HEK293T (cell line): ENCODE measurements at regions not wholly inside any gene's neighbourhood (a gene's known extent, or its start where the extent isn't known, plus 50 kb on each side); places are given as distances from the start of the nearest gene placed in this dataset.

Experiments
- CTCF ChIA-PET: fragments of 350-600 bp; formaldehyde crosslinking; extraction: SDS; loops from one replicate; lab custom pipeline; 2021; ENCODE audit warnings: antibody characterized with exemption, inconsistent platforms; lab: Yijun Ruan, JAX
- POLR2A ChIA-PET: fragments of 350-600 bp; formaldehyde crosslinking; extraction: SDS; loops from one replicate; lab custom pipeline; 2020; ENCODE audit warnings: antibody characterized with exemption, inconsistent platforms; lab: Yijun Ruan, JAX
- DNase-seq: peaks from one replicate; pipeline ENCODE4 v3.0.0; 2012; ENCODE audit warnings: mixed read lengths; ENCODE audit errors: extremely low spot score
- ARNT ChIP-seq: fragments of 450-650 bp; IDR thresholded peaks from 2 replicates; pipeline ENCODE4 v1.6.1; 2017; ENCODE audit warnings: mild to moderate bottlenecking
- BHLHE40 ChIP-seq: fragments of 450-650 bp; IDR thresholded peaks from 2 replicates; pipeline ENCODE4 v1.6.1; 2016; ENCODE audit warnings: mild to moderate bottlenecking, moderate library complexity, borderline replicate concordance
- CTBP1 ChIP-seq: fragments of 450-650 bp; IDR thresholded peaks from 2 replicates; pipeline ENCODE4 v1.6.1; 2016; ENCODE audit warnings: borderline replicate concordance
- ELF4 ChIP-seq: fragments of 450-650 bp; IDR thresholded peaks from 2 replicates; pipeline ENCODE4 v1.6.1; 2017; ENCODE audit warnings: antibody characterized with exemption
- FOXA1 ChIP-seq: fragments of 450-650 bp; IDR thresholded peaks from 2 replicates; pipeline ENCODE4 v1.6.1; 2016; ENCODE audit warnings: mild to moderate bottlenecking
- FOXK2 ChIP-seq: fragments of 450-650 bp; IDR thresholded peaks from 2 replicates; pipeline ENCODE4 v1.6.1; 2016; ENCODE audit warnings: mild to moderate bottlenecking
- FOXM1 ChIP-seq: fragments of 450-650 bp; IDR thresholded peaks from 2 replicates; pipeline ENCODE4 v1.6.1; 2017; ENCODE audit warnings: mild to moderate bottlenecking, borderline replicate concordance
- HDGF ChIP-seq: fragments of 450-650 bp; IDR thresholded peaks from 2 replicates; pipeline ENCODE4 v1.6.1; 2017; ENCODE audit warnings: antibody characterized with exemption, borderline replicate concordance
- L3MBTL2 ChIP-seq: fragments of 450-650 bp; conservative IDR thresholded peaks from 2 replicates; pipeline ENCODE4 v1.6.1; 2016; ENCODE audit warnings: mild to moderate bottlenecking
- LEF1 ChIP-seq: fragments of 450-650 bp; IDR thresholded peaks from 2 replicates; pipeline ENCODE4 v1.6.1; 2017; ENCODE audit warnings: mild to moderate bottlenecking, borderline replicate concordance
- NFRKB ChIP-seq: fragments of 450-650 bp; IDR thresholded peaks from 2 replicates; pipeline ENCODE4 v1.6.1; 2016; ENCODE audit warnings: mild to moderate bottlenecking, moderate library complexity
- PKNOX1 ChIP-seq: fragments of 450-650 bp; IDR thresholded peaks from 2 replicates; pipeline ENCODE4 v1.6.1; 2016
- SP1 ChIP-seq: fragments of 450-650 bp; IDR thresholded peaks from 2 replicates; pipeline ENCODE4 v1.6.1; 2017
- SUZ12 ChIP-seq: fragments of 450-650 bp; IDR thresholded peaks from 2 replicates; pipeline ENCODE4 v1.6.1; 2016; ENCODE audit warnings: mild to moderate bottlenecking
- TARDBP ChIP-seq: fragments of 450-650 bp; IDR thresholded peaks from 2 replicates; pipeline ENCODE4 v1.6.1; 2016
- ZNF384 ChIP-seq: fragments of 450-650 bp; IDR thresholded peaks from 2 replicates; pipeline ENCODE4 v1.6.1; 2016

GRCh38 chr16:62625326-62625725 lies 589.1 kb upstream of the CDH8 start:
- ChIA-PET CTCF (no interaction called here), POLR2A (no interaction called here)
- TF ChIP-seq FOXM1 (no peak), NFRKB (no peak), FOXK2 (no peak), PKNOX1 (no peak), CTBP1 (no peak), L3MBTL2 (no peak), LEF1 (no peak), TARDBP (no peak), ZNF384 (no peak), SUZ12 (no peak), ELF4 (no peak), BHLHE40 (no peak)
- DNase-seq: no peak

GRCh38 chr16:62620275-62620674 lies 584.0 kb upstream of the CDH8 start:
- no peak for DNase-seq
- POLR2A ChIA-PET: no interaction called here
- CTCF ChIA-PET: no interaction called here
- TF ChIP-seq ARNT (no peak), FOXA1 (no peak), SP1 (no peak), BHLHE40 (no peak), FOXK2 (no peak), NFRKB (no peak), SUZ12 (no peak), ZNF384 (no peak), TARDBP (no peak), ELF4 (no peak), LEF1 (no peak), L3MBTL2 (no peak)

- CTCF ChIA-PET: no interaction called here
- no peak for DNase-seq
- no peak for TF ChIP-seq SP1
- no peak for TF ChIP-seq ZNF384
- TF ChIP-seq FOXK2: no peak
- no peak for TF ChIP-seq FOXM1
- TF ChIP-seq HDGF: no peak
- TF ChIP-seq TARDBP: no peak
- POLR2A ChIA-PET: no interaction called here
Observed at GRCh38 chr16:62615526-62615925, 579.3 kb upstream of the CDH8 start.

- POLR2A ChIA-PET: no interaction called here
- CTCF ChIA-PET: no interaction called here
- TF ChIP-seq ELF4: no peak
- TF ChIP-seq LEF1: no peak
- no peak for TF ChIP-seq ARNT
- no peak for TF ChIP-seq TARDBP
- TF ChIP-seq HDGF: no peak
- TF ChIP-seq FOXM1: no peak
- TF ChIP-seq SUZ12: no peak
- TF ChIP-seq CTBP1: no peak
- no peak for TF ChIP-seq ZNF384
- no peak for TF ChIP-seq FOXA1
- no peak for TF ChIP-seq FOXK2
- no peak for TF ChIP-seq NFRKB
- no peak for TF ChIP-seq BHLHE40
- no peak for TF ChIP-seq L3MBTL2
- TF ChIP-seq SP1: no peak
- no peak for TF ChIP-seq PKNOX1
- DNase-seq: no peak
Observed at GRCh38 chr16:62610291-62610690, 574.1 kb upstream of the CDH8 start.

GRCh38 chr16:62602790-62603189 lies 566.6 kb upstream of the CDH8 start:
- TF ChIP-seq SUZ12 (no peak), NFRKB (no peak), BHLHE40 (no peak), LEF1 (no peak), SP1 (no peak)
- CTCF ChIA-PET: no interaction called here
- DNase-seq: no peak
- POLR2A ChIA-PET: no interaction called here

GRCh38 chr16:62597875-62598274 lies 561.6 kb upstream of the CDH8 start:
- ChIA-PET CTCF (no interaction called here), POLR2A (no interaction called here)
- no peak for TF ChIP-seq ZNF384
- TF ChIP-seq TARDBP: no peak
- no peak for TF ChIP-seq CTBP1
- no peak for TF ChIP-seq L3MBTL2
- no peak for TF ChIP-seq HDGF
- no peak for TF ChIP-seq BHLHE40
- TF ChIP-seq ELF4: no peak
- no peak for TF ChIP-seq FOXK2
- no peak for DNase-seq

GRCh38 chr16:62596584-62596983 lies 560.3 kb upstream of the CDH8 start:
- no peak for DNase-seq
- CTCF ChIA-PET: no interaction called here
- TF ChIP-seq TARDBP: no peak
- TF ChIP-seq LEF1: no peak
- no peak for TF ChIP-seq ARNT
- no peak for TF ChIP-seq ELF4
- TF ChIP-seq FOXA1: no peak
- TF ChIP-seq HDGF: no peak
- no peak for TF ChIP-seq FOXK2
- POLR2A ChIA-PET: no interaction called here
